B cell (primary cell): ENCODE measurements at regions not wholly inside any gene's neighbourhood (a gene's known extent, or its start where the extent isn't known, plus 50 kb on each side); places are given as distances from the start of the nearest gene placed in this dataset.
"Not testable (repeated sequence)": the region's sequence is repeated elsewhere in the genome, so short reads cannot be mapped to it uniquely, and the experiment has no call there.

Experiments used
- ATAC-seq: fragments of 200-7000 bp; cut with Tn5 transposase; one replicate; pipeline ENCODE4 v1.10.0; 2021; ENCODE audit warnings: low read depth, mild to moderate bottlenecking, moderate number of reproducible peaks, moderate library complexity
- CTCF ChIA-PET: fragments of 350-600 bp; sonication (Branson Sonifier 250); formaldehyde crosslinking; loops from one replicate; lab custom pipeline; 2021; ENCODE audit warnings: antibody characterized with exemption, inconsistent platforms; lab: Charles Lee
- POLR2A ChIA-PET: fragments of 350-600 bp; sonication (Branson Sonifier 250); formaldehyde crosslinking; loops from one replicate; lab custom pipeline; 2021; ENCODE audit warnings: antibody characterized with exemption; lab: Charles Lee
- DNase-seq: peaks from one replicate; pipeline ENCODE4 v3.0.0; 2013
- H2AFZ ChIP-seq: 2 replicates; pipeline ENCODE4 v1.6.1; 2012; ENCODE audit warnings: mild to moderate bottlenecking, low read depth, low read length; ENCODE audit not compliant: insufficient read depth, poor library complexity, severe bottlenecking
- H3K27ac ChIP-seq, 2 donors: 1 replicate in 1 of 2; 2 replicates in 1 of 2; pipeline ENCODE4 v1.5.1; 2012 to 2013; ENCODE audit warnings: low read length in 2 of 2, mild to moderate bottlenecking in 2 of 2, moderate library complexity in 1 of 2
- H3K27me3 ChIP-seq, 4 experiments: fragments of 200-600 bp in 1 of 4; sonication (generic) in 1 of 4; replicated peaks in 1 of 4; 1 replicate in 2 of 4; 2 replicates in 2 of 4; pipeline versions ENCODE4 v1.6.1 to v1.7.0; 2013 to 2016; ENCODE audit warnings: low read length in 3 of 4, mild to moderate bottlenecking in 2 of 4, mixed read lengths in 1 of 4, moderate library complexity in 1 of 4; ENCODE audit not compliant: insufficient read depth in 4 of 4, control insufficient read depth in 3 of 4; ENCODE audit errors: control extremely low read depth in 1 of 4
- H3K36me3 ChIP-seq, 2 experiments: replicated peaks in 1 of 2; 1 replicate in 1 of 2; 2 replicates in 1 of 2; pipeline versions ENCODE4 v1.6.1 to v1.7.1; 2013; ENCODE audit warnings: low read length in 1 of 2; ENCODE audit not compliant: insufficient read depth in 2 of 2, control insufficient read depth in 1 of 2; ENCODE audit errors: control extremely low read depth in 1 of 2, extremely low read depth in 1 of 2
- H3K4me1 ChIP-seq, 2 donors: fragments of 200-600 bp in 1 of 2; sonication (generic) in 1 of 2; 1 replicate in 1 of 2; 2 replicates in 1 of 2; pipeline versions ENCODE4 v1.5.1 to v1.6.1; 2013 to 2017; ENCODE audit warnings: low read length in 2 of 2; ENCODE audit not compliant: control insufficient read depth in 2 of 2, insufficient read depth in 2 of 2
- H3K4me2 ChIP-seq: replicated peaks from 2 replicates; pipeline ENCODE3; 2012; ENCODE audit warnings: mild to moderate bottlenecking, low read depth, low read length; ENCODE audit not compliant: poor library complexity, severe bottlenecking
- H3K4me3 ChIP-seq, 5 experiments: fragments of 200-600 bp in 1 of 5; sonication (generic) in 1 of 5; 1 replicate in 3 of 5; 2 replicates in 2 of 5; pipeline versions ENCODE4 v1.5.1 to v1.7.0; 2011 to 2016; ENCODE audit warnings: low read length in 4 of 5, mild to moderate bottlenecking in 4 of 5, low read depth in 2 of 5, control low read depth in 1 of 5, moderate library complexity in 1 of 5; ENCODE audit not compliant: insufficient read depth in 1 of 5; ENCODE audit errors: control extremely low read depth in 1 of 5, extremely low read depth in 1 of 5
- H3K79me2 ChIP-seq: fragments of 200-600 bp; sonication (generic); one replicate; pipeline ENCODE4 v1.6.0; 2016; ENCODE audit warnings: low read length; ENCODE audit not compliant: control insufficient read depth, insufficient read depth
- H3K9ac ChIP-seq: fragments of 200-600 bp; sonication (generic); 2 replicates; pipeline ENCODE4 v1.6.1; 2017; ENCODE audit warnings: mild to moderate bottlenecking, low read length, moderate library complexity
- H3K9me3 ChIP-seq, 3 donors: one replicate each; pipeline versions ENCODE4 v1.6.1 to v1.7.1; 2013; ENCODE audit warnings: low read length in 2 of 3; ENCODE audit not compliant: control insufficient read depth in 2 of 3, insufficient read depth in 1 of 3; ENCODE audit errors: control extremely low read depth in 1 of 3
- H4K20me1 ChIP-seq: 2 replicates; pipeline ENCODE4 v1.6.0; 2012; ENCODE audit warnings: mild to moderate bottlenecking, low read length; ENCODE audit not compliant: insufficient read depth, control insufficient read depth, poor library complexity, severe bottlenecking
- H3K27ac Mint-ChIP-seq: one replicate; pipeline ENCODE4 v1.8.0; 2021; ENCODE audit warnings: mixed read lengths
- H3K27me3 Mint-ChIP-seq: one replicate; pipeline ENCODE4 v1.8.0; 2021; ENCODE audit warnings: mixed read lengths
- H3K4me1 Mint-ChIP-seq: one replicate; pipeline ENCODE4 v1.8.0; 2021; ENCODE audit warnings: mixed read lengths
- H3K4me3 Mint-ChIP-seq: one replicate; pipeline ENCODE4 v1.8.0; 2021; ENCODE audit warnings: mixed read lengths
- H3K9me3 Mint-ChIP-seq: one replicate; pipeline ENCODE4 v1.8.0; 2022; ENCODE audit warnings: mixed read lengths; ENCODE audit not compliant: insufficient read depth
- EZH2 ChIP-seq: IDR thresholded peaks from 2 replicates; pipeline ENCODE4 v1.6.1; 2012; ENCODE audit warnings: borderline replicate concordance, low read depth, mild to moderate bottlenecking, moderate library complexity, low read length; ENCODE audit not compliant: insufficient read depth, poor library complexity, severe bottlenecking
- WGBS: methylation state at CpG from one replicate; pipeline ENCODE4 v1.1.5; 2013; ENCODE audit warnings: missing lambda C conversion rate; ENCODE audit not compliant: insufficient coverage; 5-methylcytosine and 5-hydroxymethylcytosine counted together
- intact Hi-C: fragments of 100-400 bp; cut with micrococcal nuclease; formaldehyde crosslinking; loops from one replicate; pipeline ENCODE4 v1.10.0; 2022
- TF ChIP-seq, protein P1 (sequence below): fragments of 200-600 bp; IDR thresholded peaks from one replicate; pipeline ENCODE4 v1.8.0; 2022; ENCODE audit warnings: antibody characterized with exemption, mild to moderate bottlenecking

DNA sequence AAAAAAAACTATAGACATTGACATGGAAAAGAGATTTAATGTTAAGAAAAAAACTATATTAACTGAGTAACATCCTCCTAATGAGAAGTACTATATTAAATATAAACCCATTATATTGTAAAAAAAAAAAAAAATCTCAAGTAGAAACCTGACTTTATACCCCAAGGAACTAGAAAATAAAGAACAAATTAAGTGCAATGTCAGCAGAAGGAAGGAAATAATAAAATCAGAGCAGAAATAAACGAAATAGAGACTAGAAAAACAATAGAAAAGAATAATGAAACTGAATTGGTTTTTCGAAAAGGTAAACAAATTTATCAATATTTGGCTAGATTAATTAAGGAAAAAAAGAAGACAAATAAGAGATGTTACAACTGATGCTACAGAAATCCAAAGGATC, 329.1 kb upstream of the ZNF608 start:
- DNase-seq: no peak
- no peak overlapping the region for H3K27ac ChIP-seq
- Mint-ChIP-seq H3K9me3 (peaks cover 13% of the 10 kb centered on the region), H3K27me3 (no peaks in the 10 kb centered on the region), H3K4me3 (no peak overlapping the region), H3K27ac (no peak overlapping the region), H3K4me1 (no peaks in the 10 kb centered on the region)
- WGBS: no CpG with 5 or more reads among the region's 2 CpGs
- H3K4me1 ChIP-seq: no peaks in the 10 kb centered on the region
- H3K27me3 ChIP-seq: no peaks in the 10 kb centered on the region
- no peak overlapping the region for H3K4me3 ChIP-seq
- no peak overlapping the region for H3K9ac ChIP-seq
- no peaks in the 10 kb centered on the region for H3K79me2 ChIP-seq
- no peaks in the 10 kb centered on the region for H3K36me3 ChIP-seq
- H3K4me2 ChIP-seq: no peak overlapping the region
- no peak overlapping the region for H2AFZ ChIP-seq
- intact Hi-C loops: no loop called here
- ChIA-PET POLR2A (interaction anchor here (0.7 kb wide), 1 partner anchor 1407 kb away, joined by 3 read pairs; no protein-coding TSS in a partner anchor), CTCF (no interaction called here)
- H4K20me1 ChIP-seq: no peaks in the 10 kb centered on the region
- peaks cover 5 to 26% (median 8%) of the 10 kb centered on the region in 3 donors for H3K9me3 ChIP-seq
- no peak for ATAC-seq
- TF ChIP-seq, protein P1, sequence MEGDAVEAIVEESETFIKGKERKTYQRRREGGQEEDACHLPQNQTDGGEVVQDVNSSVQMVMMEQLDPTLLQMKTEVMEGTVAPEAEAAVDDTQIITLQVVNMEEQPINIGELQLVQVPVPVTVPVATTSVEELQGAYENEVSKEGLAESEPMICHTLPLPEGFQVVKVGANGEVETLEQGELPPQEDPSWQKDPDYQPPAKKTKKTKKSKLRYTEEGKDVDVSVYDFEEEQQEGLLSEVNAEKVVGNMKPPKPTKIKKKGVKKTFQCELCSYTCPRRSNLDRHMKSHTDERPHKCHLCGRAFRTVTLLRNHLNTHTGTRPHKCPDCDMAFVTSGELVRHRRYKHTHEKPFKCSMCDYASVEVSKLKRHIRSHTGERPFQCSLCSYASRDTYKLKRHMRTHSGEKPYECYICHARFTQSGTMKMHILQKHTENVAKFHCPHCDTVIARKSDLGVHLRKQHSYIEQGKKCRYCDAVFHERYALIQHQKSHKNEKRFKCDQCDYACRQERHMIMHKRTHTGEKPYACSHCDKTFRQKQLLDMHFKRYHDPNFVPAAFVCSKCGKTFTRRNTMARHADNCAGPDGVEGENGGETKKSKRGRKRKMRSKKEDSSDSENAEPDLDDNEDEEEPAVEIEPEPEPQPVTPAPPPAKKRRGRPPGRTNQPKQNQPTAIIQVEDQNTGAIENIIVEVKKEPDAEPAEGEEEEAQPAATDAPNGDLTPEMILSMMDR: no peak
- no peak for TF ChIP-seq EZH2

DNA sequence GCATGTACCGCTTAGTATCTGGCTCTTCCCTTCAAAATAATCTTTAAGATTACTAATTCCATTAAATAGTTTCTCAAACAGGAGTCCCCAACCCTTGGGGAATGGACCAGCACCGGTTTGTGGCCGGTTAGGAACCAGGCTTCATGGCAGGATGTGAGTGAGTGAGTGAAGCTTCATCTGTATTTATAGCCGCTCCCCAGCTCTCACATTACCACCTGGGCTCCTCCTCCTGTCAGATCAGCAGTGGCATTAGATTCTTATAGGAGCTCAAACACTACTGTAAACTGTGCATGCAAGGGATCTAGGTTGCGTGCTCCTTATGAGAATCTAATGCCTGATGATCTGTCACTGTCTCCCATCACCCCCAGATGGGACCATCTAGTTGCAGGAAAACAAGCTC, 332.6 kb upstream of the ZNF608 start:
- H3K36me3 ChIP-seq, H3K27me3 ChIP-seq, CTCF ChIA-PET, H3K4me1 ChIP-seq, H3K4me3 ChIP-seq, H3K27ac Mint-ChIP-seq, H2AFZ ChIP-seq, H3K9me3 ChIP-seq, intact Hi-C loops, H3K27me3 Mint-ChIP-seq, H3K79me2 ChIP-seq, ATAC-seq, H3K4me2 ChIP-seq, H4K20me1 ChIP-seq, POLR2A ChIA-PET, DNase-seq, H3K4me3 Mint-ChIP-seq, H3K4me1 Mint-ChIP-seq, H3K9ac ChIP-seq, H3K27ac ChIP-seq, H3K9me3 Mint-ChIP-seq: not testable (repeated sequence)
- WGBS: no CpG with 5 or more reads among the region's 5 CpGs
